GM11168 (cell line): ENCODE measurements at regions not wholly inside any gene's neighbourhood (a gene's known extent, or its start where the extent isn't known, plus 50 kb on each side); places are given as distances from the start of the nearest gene placed in this dataset.

Source experiments
- in situ Hi-C: fragments of 300-500 bp; cut with MboI; formaldehyde crosslinking; loops from one replicate; pipeline ENCODE4 v1.12.0; 2022; ENCODE audit warnings: low sequenced_read_pairs; ENCODE audit not compliant: unreplicated experiment

DNA sequence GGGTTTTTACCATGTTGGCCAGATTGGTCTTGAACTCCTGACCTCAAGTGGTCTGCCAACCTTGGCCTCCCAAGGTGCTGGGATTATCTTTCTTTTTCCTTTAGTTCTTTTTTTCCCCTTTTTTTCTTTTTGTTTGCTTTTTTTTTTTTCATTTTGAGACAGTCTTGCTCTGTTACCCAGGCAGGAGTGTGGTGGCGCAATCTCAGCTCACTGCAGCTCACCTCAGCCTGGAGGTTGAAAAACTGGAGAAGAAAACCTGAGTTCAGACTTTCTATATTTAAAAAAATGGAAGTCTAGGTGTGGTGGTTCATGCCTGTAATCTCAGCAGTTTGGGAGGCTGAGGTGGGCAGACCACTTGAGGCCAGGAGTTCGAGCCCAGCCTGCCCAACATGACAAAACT lies 181.1 kb upstream of the HS3ST1 start:
- in situ Hi-C loops = no loop called here

DNA sequence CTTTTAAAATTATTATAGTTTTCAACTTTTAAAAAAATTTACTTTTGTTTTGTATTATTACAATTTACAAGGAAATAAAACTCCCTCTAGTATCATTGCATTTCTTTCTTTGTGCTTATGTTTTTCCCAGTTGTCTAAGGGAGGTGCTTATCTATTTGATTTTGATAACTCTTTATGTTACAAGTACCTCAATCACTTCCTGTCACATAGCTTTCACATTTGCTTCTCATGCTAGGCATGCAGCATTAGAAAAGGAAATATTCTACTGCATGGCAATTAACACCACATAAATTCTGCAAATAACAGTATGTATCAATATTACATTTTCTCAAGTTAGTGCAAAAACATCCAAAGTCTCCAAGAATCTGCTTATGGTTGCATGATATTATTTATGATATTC lies 180.3 kb upstream of the HS3ST1 start:
- in situ Hi-C loops = no loop called here

DNA sequence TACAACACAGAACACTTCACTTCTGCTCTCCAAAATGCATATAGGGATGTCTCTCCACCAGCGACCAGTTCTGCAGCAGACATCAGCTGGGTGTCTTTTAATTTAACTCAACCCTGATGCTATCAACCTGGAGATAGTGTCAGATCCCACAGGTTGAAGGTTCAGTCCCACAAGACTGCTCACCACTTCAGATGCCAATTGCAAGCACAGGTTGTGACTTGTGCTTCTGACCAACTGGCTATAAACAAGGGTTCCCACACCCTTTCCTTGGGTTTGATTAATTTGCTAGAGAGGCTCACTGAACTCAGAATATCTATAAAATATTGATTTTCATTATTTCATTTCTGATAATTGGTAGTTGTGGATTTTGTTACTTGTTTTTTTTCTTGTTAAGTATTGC lies 177.4 kb upstream of the HS3ST1 start:
- in situ Hi-C loops = no loop called here

GRCh38 chr4:11605597-11605996 lies 176.9 kb upstream of the HS3ST1 start:
- in situ Hi-C loops = no loop called here

DNA sequence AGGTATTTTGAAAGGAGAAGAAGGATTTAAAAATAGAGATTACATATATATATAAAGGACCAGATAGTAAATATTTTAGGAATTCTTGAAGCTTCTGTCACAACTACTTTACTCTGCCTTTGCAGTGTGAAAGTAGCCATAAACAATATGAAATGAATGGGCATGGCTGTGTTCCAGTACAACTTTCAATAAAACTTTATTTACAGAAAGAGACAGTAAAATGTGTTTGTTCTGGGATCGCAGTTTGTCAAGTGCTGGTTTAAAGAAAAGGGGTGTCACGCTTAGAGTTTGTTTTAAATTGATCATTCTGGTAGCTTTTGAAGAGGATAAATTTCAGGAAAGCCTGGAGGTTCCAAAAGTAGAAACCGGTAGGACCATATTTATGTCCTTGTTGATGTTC lies 176.1 kb upstream of the HS3ST1 start:
- in situ Hi-C loops = no loop called here

GRCh38 chr4:11603591-11604194 lies 175.0 kb upstream of the HS3ST1 start:
- in situ Hi-C loops = no loop called here

- in situ Hi-C loops = no loop called here
Measured at GRCh38 chr4:11602606-11603340, 174.1 kb upstream of the HS3ST1 start.

GRCh38 chr4:11599064-11599463 lies 170.4 kb upstream of the HS3ST1 start:
- in situ Hi-C loops = no loop called here

- in situ Hi-C loops = no loop called here
Measured at GRCh38 chr4:11598591-11598990, 169.9 kb upstream of the HS3ST1 start.

GRCh38 chr4:11597506-11597905 lies 168.8 kb upstream of the HS3ST1 start:
- in situ Hi-C loops = no loop called here

DNA sequence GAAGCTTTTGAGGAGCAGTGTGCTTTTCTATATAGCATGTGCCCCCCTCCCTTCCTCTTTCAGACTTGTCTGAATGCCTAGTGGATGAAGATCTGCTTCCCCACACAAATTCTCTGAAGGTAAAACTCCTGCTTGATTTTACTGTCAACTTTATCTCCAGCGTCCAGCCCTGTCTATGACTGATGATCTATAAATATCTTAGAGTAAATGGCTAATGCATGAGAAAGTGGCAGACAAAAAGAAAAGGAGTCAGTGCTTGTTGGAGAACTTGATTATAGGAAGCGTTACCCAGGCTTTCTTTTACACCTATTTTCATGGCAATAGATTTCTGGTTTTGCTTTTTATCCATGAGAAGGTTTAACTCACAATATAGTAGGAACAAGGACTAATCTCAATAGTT lies 168.3 kb upstream of the HS3ST1 start:
- in situ Hi-C loops = no loop called here

GRCh38 chr4:11593576-11594116 lies 165.0 kb upstream of the HS3ST1 start:
- in situ Hi-C loops = no loop called here

DNA sequence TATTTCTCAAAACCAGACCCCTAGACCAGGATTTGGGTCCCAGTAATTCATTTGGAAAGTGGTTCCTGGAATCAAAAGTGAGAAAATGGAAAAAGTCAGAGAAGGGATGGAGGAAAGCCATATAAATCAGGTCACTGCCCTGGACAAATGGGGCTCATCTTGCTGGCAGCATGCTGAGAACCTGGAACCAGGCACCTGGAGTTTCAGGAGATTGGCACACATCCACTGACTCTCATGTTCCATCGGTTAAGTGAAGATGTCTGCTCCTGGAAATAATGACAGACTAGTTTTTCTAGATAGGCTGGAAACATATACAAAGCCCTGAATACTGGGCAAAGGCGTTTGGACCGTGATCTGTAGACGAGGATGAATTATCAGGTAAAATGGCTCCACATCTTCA lies 163.6 kb upstream of the HS3ST1 start:
- in situ Hi-C loops = no loop called here

DNA sequence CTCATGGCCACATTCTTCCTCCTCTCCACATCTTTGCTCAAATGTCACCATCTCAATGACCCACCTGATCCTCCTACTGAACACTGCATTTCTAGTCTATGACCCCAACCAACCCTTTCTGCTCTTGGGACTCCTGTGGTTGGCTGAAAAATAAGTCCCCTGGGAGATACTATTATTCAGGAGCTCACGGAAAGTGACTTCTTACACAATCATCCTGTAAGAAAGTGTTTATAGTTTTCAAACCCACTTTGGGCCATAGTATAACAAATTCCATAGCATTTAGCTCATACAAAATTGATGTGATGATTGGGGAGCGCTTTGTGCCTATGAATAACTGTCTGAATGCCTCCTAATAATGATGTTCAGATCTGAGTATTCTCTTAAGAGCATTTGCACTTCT lies 161.4 kb upstream of the HS3ST1 start:
- in situ Hi-C loops = no loop called here

- in situ Hi-C loops = no loop called here
Measured at GRCh38 chr4:11589676-11590075, 161.0 kb upstream of the HS3ST1 start.

- in situ Hi-C loops = no loop called here
Measured at GRCh38 chr4:11587797-11588196, 159.1 kb upstream of the HS3ST1 start.

GRCh38 chr4:11585506-11585905 lies 156.8 kb upstream of the HS3ST1 start:
- in situ Hi-C loops = no loop called here

- in situ Hi-C loops = no loop called here
Measured at GRCh38 chr4:11568511-11568910, 139.8 kb upstream of the HS3ST1 start.

DNA sequence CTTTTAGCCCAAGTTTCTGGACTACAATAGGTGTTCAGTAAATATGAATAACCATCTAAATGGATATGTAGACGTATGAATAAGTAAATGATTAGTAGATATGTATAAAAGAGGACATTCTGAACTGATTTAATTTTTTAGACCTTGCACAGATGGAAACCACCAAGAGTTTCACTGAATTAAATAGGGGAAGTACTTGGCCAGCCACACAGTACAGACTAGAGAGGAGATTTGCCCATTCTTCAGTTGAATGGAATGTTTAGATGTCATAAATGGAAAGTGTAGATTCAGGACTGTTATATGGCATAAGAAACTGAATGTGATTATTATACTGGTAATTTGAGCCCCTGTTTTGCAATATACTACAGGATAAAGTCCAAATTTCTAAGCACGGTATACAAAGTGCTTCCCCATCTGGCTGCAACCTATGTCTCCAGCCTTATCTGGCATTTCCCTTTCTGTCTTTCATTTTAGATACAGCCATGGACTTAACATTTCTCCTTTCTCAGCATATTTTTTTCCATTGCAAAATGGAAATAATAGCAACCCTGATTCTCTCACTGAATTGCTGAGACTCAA lies 137.8 kb upstream of the HS3ST1 start:
- in situ Hi-C loops = no loop called here

DNA sequence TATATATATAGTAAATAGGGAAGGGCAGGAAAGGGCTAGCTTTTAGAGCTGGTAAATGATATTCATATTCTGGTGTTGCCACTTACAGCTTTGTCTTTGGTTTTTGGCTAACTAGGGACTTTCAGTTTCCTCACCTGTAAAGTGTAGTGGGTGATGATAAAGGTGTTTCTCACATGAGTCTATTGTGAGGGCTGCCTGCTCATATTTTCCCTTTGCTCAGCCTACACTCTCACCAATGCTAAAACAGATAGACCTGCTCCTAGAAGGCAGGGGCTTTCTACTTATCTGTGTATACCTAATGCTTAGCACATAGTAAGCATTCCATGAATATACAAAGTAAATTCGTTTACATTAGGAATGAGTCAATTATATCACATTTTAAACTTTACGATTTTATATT lies 137.2 kb upstream of the HS3ST1 start:
- in situ Hi-C loops = no loop called here

- in situ Hi-C loops = no loop called here
Measured at GRCh38 chr4:11565213-11565612, 136.5 kb upstream of the HS3ST1 start.

DNA sequence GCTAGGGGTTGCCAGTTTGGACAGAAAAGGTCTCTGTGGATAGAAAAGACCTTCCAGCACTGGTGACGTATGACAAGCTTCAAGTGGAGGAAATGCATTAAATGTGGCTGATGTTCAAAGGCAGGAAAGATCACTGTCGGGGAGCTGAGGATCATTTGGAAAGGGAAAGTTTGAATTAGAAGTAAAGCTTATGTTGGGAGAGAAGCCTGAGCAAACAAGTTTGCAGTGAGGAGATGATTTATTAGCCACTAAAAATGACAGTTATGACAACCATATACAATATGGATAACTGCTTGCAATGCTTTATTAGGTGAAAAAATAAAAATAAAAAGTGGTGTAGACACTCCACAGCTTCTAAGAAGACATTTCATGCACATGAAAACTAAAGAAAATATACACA lies 135.3 kb upstream of the HS3ST1 start:
- in situ Hi-C loops = no loop called here
